ENCODE measurements at regions not wholly inside any gene's neighbourhood (a gene's known extent, or its start where the extent isn't known, plus 50 kb on each side); places are given as distances from the start of the nearest gene placed in this dataset.

- TF ChIP-seq NRF1 (IDR thresholded peaks at IDR 0.05; ENCODE audit: low read depth, low read length): no peak
- TF ChIP-seq TAF1 (IDR thresholded peaks at IDR 0.05; ENCODE audit: borderline replicate concordance, low read depth, low read length): no peak
- no peak for TF ChIP-seq EP300 (IDR thresholded peaks at IDR 0.05; ENCODE audit: borderline replicate concordance in 1 of 2, low read depth in 1 of 2, low read length in 1 of 2)
- TF ChIP-seq CTCF (IDR thresholded peaks at IDR 0.05): no peak
- TF ChIP-seq REST (IDR thresholded peaks at IDR 0.05; ENCODE audit: low read depth, low read length): no peak
- no peak for TF ChIP-seq IRF3 (IDR thresholded peaks at IDR 0.05; ENCODE audit: low read depth, low read length)
- TF ChIP-seq MAX (IDR thresholded peaks at IDR 0.05; ENCODE audit: low read depth): no peak
- TF ChIP-seq NFIC (IDR thresholded peaks at IDR 0.05; ENCODE audit: borderline replicate concordance): no peak
- no peak for TF ChIP-seq RAD21 (IDR thresholded peaks at IDR 0.05; ENCODE audit: low read length)
- TF ChIP-seq EZH2phosphoT487 (IDR thresholded peaks at IDR 0.05; ENCODE audit: borderline replicate concordance, low read depth): no peak
- TF ChIP-seq USF1 (IDR thresholded peaks at IDR 0.05; ENCODE audit: borderline replicate concordance, low read depth): no peak
- no peak for TF ChIP-seq TEAD4 (IDR thresholded peaks at IDR 0.05; ENCODE audit: borderline replicate concordance, insufficient read depth)
- no peak for TF ChIP-seq ELF1 (IDR thresholded peaks at IDR 0.05)
Observed at GRCh38 chr11:127875131-127875530, 712.2 kb downstream of the ETS1 start.

Data from SK-N-SH (cell line).